Endothelial cell of umbilical vein (primary cell): ENCODE measurements at regions not wholly inside any gene's neighbourhood (a gene's known extent, or its start where the extent isn't known, plus 50 kb on each side); places are given as distances from the start of the nearest gene placed in this dataset.

Experiments
- BruUV-seq: library from RNA; stranded (reverse); fragments of 400-500 nt; replicated peaks from 2 replicates; lab custom pipeline; 2021; lab: Mats Ljungman, UMichigan
- CTCF ChIA-PET: fragments of 300-600, 350-600 bp; sonication (Branson Sonifier 250); formaldehyde crosslinking; loops from one replicate; lab custom pipeline; 2021; ENCODE audit warnings: antibody characterized with exemption, inconsistent platforms; lab: Charles Lee
- POLR2A ChIA-PET: fragments of 300-600, 350-600 bp; sonication (Branson Sonifier 250); formaldehyde crosslinking; loops from one replicate; lab custom pipeline; 2021; ENCODE audit warnings: antibody characterized with exemption, inconsistent platforms; lab: Charles Lee
- DNase-seq: peaks from one replicate; pipeline ENCODE4 v3.0.0-alpha.2; 2011; ENCODE audit warnings: low read depth, low spot score
- FAIRE-seq: peaks from 2 replicates; lab custom pipeline; 2011; peaks lifted over from hg19 to GRCh38; lab: Jason Lieb, UNC
- H2AFZ ChIP-seq: 2 replicates; pipeline ENCODE4 v1.6.0; 2012; ENCODE audit warnings: low read depth, low read length, control low read depth, inconsistent platforms
- H3K27ac ChIP-seq: 2 replicates; pipeline ENCODE4 v1.5.1; 2011; ENCODE audit warnings: low read depth, mild to moderate bottlenecking, control low read depth, low read length, moderate library complexity; ENCODE audit not compliant: insufficient read depth
- H3K27me3 ChIP-seq, 2 experiments: 2 replicates each; pipeline versions ENCODE4 v1.6.0 to v1.6.1; 2011; ENCODE audit warnings: low read length in 2 of 2, mixed read lengths in 1 of 2; ENCODE audit not compliant: control insufficient read depth in 2 of 2, insufficient read depth in 2 of 2
- H3K36me3 ChIP-seq, 2 experiments: 2 replicates in 1 of 2; 3 replicates in 1 of 2; pipeline ENCODE4 v1.5.1; 2011; ENCODE audit warnings: low read length in 2 of 2, mild to moderate bottlenecking in 1 of 2, moderate library complexity in 1 of 2; ENCODE audit not compliant: control insufficient read depth in 2 of 2, insufficient read depth in 2 of 2; ENCODE audit errors: extremely low read depth in 1 of 2
- H3K4me1 ChIP-seq: 3 replicates; pipeline ENCODE4 v1.5.1; 2011; ENCODE audit warnings: mild to moderate bottlenecking, low read length; ENCODE audit not compliant: control insufficient read depth, insufficient read depth; ENCODE audit errors: extremely low read depth
- H3K4me2 ChIP-seq: 2 replicates; pipeline ENCODE4 v1.6.1; 2011; ENCODE audit warnings: low read length, control low read depth, mixed read lengths; ENCODE audit not compliant: insufficient read depth
- H3K4me3 ChIP-seq, 3 experiments: fragments of 200-600 bp in 1 of 3; sonication (generic), shearing (Covaris generic) in 1 of 3; replicated peaks in 1 of 3; 2 replicates each; pipeline ENCODE4 v1.5.1; 2011 to 2016; ENCODE audit warnings: control low read depth in 3 of 3, low read length in 3 of 3, mild to moderate bottlenecking in 2 of 3, inconsistent platforms in 1 of 3, low read depth in 1 of 3, moderate library complexity in 1 of 3; ENCODE audit not compliant: insufficient read depth in 1 of 3
- H3K79me2 ChIP-seq: 2 replicates; pipeline ENCODE4 v1.6.0; 2012; ENCODE audit warnings: low read length, inconsistent platforms; ENCODE audit not compliant: control insufficient read depth, insufficient read depth
- H3K9ac ChIP-seq: replicated peaks from 2 replicates; pipeline ENCODE3; 2011; ENCODE audit warnings: low read length, control low read depth; ENCODE audit not compliant: insufficient read depth; ENCODE audit errors: extremely low read depth
- H3K9me1 ChIP-seq: replicated peaks from 3 replicates; pipeline ENCODE4 v1.6.0; 2011; ENCODE audit warnings: mild to moderate bottlenecking, low read length; ENCODE audit not compliant: control insufficient read depth, insufficient read depth; ENCODE audit errors: extremely low read depth
- H3K9me3 ChIP-seq: replicated peaks from 2 replicates; pipeline ENCODE4 v1.5.1; 2012; ENCODE audit warnings: low read length, inconsistent platforms; ENCODE audit not compliant: control insufficient read depth, insufficient read depth
- H4K20me1 ChIP-seq: replicated peaks from 2 replicates; pipeline ENCODE3; 2011; ENCODE audit warnings: mild to moderate bottlenecking, low read length; ENCODE audit not compliant: control insufficient read depth, insufficient read depth; ENCODE audit errors: extremely low read depth
- CTCF ChIP-seq, 2 donors: IDR thresholded peaks; 1 replicate in 1 of 2; 2 replicates in 1 of 2; pipeline ENCODE4 v1.5.1; 2011; ENCODE audit warnings: low read length in 2 of 2, mild to moderate bottlenecking in 2 of 2, moderate library complexity in 2 of 2, control low read depth in 1 of 2, inconsistent platforms in 1 of 2, low read depth in 1 of 2; ENCODE audit not compliant: insufficient read depth in 1 of 2; ENCODE audit errors: extremely low read depth in 1 of 2
- EZH2 ChIP-seq: IDR thresholded peaks from 2 replicates; pipeline ENCODE4 v1.6.1; 2012; ENCODE audit warnings: borderline replicate concordance, low read depth, mild to moderate bottlenecking, moderate library complexity, low read length, inconsistent platforms; ENCODE audit not compliant: severe bottlenecking
- FOS ChIP-seq: IDR thresholded peaks from 2 replicates; pipeline ENCODE4 v1.6.1; 2011; ENCODE audit warnings: mild to moderate bottlenecking, low read length, moderate library complexity, borderline replicate concordance; ENCODE audit not compliant: insufficient read depth
- GATA2 ChIP-seq: IDR thresholded peaks from 2 replicates; pipeline ENCODE4 v1.7.0; 2011; ENCODE audit warnings: low read depth, mild to moderate bottlenecking, moderate library complexity, mixed read lengths, low read length; ENCODE audit not compliant: insufficient read length, insufficient read depth
- JUN ChIP-seq: IDR thresholded peaks from 2 replicates; pipeline ENCODE4 v1.6.1; 2011; ENCODE audit warnings: borderline replicate concordance, low read depth; ENCODE audit not compliant: insufficient read length, insufficient read depth
- MYC ChIP-seq: IDR thresholded peaks from one replicate; pipeline ENCODE4 v1.6.1; 2011; ENCODE audit warnings: mild to moderate bottlenecking, low read depth, low read length
- POLR2A ChIP-seq: IDR thresholded peaks from 2 replicates; pipeline ENCODE4 v1.6.1; 2012; ENCODE audit warnings: low read depth, mild to moderate bottlenecking, control low read depth, low read length
- POLR2AphosphoS5 ChIP-seq: IDR thresholded peaks from 2 replicates; pipeline ENCODE4 v1.6.1; 2012; ENCODE audit warnings: low read depth, mild to moderate bottlenecking, control low read depth, low read length, moderate library complexity; ENCODE audit not compliant: insufficient read depth
- dilution Hi-C: fragments of 300-500 bp; cut with MboI; formaldehyde crosslinking; loops from one replicate; pipeline ENCODE4 v1.15.0; 2019; ENCODE audit warnings: low sequenced_read_pairs; ENCODE audit not compliant: extremely low pct_ligation_motif_present
- intact Hi-C: fragments of 100-400 bp; cut with micrococcal nuclease; formaldehyde crosslinking; loops from one replicate; pipeline ENCODE4 v1.10.0; 2022
- TF ChIP-seq, protein P1 (sequence below): IDR thresholded peaks from 2 replicates; pipeline ENCODE4 v1.6.1; 2011; ENCODE audit not compliant: insufficient read depth, insufficient read length

DNA sequence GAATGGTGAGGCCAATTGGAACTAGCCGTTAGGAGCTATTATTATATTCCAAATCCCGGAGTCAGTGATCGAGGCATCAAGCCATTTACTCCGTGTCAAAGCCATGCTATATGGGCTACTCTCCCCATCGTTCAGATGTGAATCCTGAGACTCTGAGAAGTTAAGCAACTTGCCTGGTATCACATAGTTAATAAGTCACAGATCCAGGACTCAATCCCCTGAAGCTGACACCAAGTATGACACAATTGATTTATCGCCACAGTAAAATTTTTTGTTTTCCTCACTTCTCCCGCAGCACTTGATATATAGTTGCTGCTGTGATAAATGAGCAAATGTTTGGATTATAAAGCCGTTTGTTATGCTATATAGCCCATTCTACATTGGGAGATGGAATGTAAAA, 50.8 kb upstream of the TSHZ2 start:
- intact Hi-C loops: no loop called here
- Histone ChIP-seq H3K4me3 (no peak overlapping the region), H3K9me3 (peaks cover 2% of the 10 kb centered on the region), H3K27ac (no peak overlapping the region), H3K4me1 (no peaks in the 10 kb centered on the region), H3K79me2 (no peaks in the 10 kb centered on the region), H3K27me3 (no peaks in the 10 kb centered on the region), H3K4me2 (no peak overlapping the region), H4K20me1 (no peaks in the 10 kb centered on the region), H3K9me1 (no peaks in the 10 kb centered on the region), H2AFZ (no peak overlapping the region), H3K9ac (no peak overlapping the region), H3K36me3 (no peaks in the 10 kb centered on the region)
- no TSS peak for BruUV-seq
- CTCF ChIA-PET: no interaction called here
- POLR2A ChIA-PET: no interaction called here
- no peak for TF ChIP-seq EZH2
- no peak for TF ChIP-seq MYC
- TF ChIP-seq FOS: no peak
- TF ChIP-seq JUN: no peak
- no peak for TF ChIP-seq CTCF (IDR thresholded peaks at IDR 0.05; ENCODE audit: extremely low read depth in 1 of 2, insufficient read depth in 1 of 2, low read depth in 1 of 2, low read length in 2 of 2)
- no peak for TF ChIP-seq POLR2A
- TF ChIP-seq, protein P1, sequence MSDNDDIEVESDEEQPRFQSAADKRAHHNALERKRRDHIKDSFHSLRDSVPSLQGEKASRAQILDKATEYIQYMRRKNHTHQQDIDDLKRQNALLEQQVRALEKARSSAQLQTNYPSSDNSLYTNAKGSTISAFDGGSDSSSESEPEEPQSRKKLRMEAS: no peak
- TF ChIP-seq POLR2AphosphoS5: no peak
- no peak for TF ChIP-seq GATA2
- DNase-seq: no peak
- dilution Hi-C loops: no loop called here
- FAIRE-seq: no peak
